ENCODE measurements at regions not wholly inside any gene's neighbourhood (a gene's known extent, or its start where the extent isn't known, plus 50 kb on each side); places are given as distances from the start of the nearest gene placed in this dataset.

DNA sequence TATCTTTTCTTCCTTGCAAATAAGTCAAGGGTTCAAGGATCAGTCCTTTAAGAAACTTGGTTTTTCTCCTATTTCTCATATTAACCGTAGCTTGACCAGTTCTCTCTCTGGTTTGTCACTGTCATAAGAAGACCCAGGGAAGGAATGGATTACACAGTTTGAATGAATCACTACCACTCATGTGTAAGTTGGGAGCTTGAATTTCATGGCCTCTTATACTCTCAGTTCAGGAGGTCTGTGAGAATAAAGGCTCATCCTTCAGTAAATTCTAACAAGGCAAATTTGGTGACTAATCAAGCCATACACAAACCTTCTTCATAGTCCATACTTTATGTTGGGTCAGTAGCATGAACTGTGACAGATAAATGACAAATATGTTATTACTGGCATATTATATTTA lies 323.1 kb upstream of the ACTBL2 start:
- POLR2A ChIA-PET: no interaction called here

DNA sequence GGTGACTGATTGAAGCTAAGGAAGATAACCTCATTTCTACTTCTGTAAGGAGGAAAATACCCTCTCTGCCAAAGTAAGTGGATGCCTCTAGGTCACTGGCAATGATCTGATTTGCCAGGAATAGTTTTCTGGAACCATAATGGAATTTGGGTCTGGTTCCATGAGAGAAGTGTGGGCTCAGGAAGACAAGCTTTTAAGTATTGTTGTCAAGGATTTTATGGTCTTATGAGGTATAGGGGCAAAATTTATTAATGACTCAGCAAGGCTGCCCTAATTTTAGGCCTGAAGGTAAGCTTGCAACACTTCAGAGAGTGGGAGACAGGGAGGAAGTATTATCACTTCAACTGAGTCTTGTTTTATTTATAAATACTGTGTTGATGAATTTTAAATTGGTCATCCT lies 322.6 kb upstream of the ACTBL2 start:
- DNase-seq (no peak), ATAC-seq (no peak)
- Mint-ChIP-seq H3K4me1 (ENCODE audit: low read depth) (no peaks in the 10 kb centered on the region), H3K9me3 (no peaks in the 10 kb centered on the region), H3K36me3 (ENCODE audit: low read depth) (no peaks in the 10 kb centered on the region), H3K27me3 (no peaks in the 10 kb centered on the region), H3K27ac (no peak overlapping the region), H3K4me3 (no peak overlapping the region)
- ChIA-PET CTCF (no interaction called here), POLR2A (no interaction called here)
- intact Hi-C loops (cut with micrococcal nuclease): no loop called here
- TF ChIP-seq, protein P1, sequence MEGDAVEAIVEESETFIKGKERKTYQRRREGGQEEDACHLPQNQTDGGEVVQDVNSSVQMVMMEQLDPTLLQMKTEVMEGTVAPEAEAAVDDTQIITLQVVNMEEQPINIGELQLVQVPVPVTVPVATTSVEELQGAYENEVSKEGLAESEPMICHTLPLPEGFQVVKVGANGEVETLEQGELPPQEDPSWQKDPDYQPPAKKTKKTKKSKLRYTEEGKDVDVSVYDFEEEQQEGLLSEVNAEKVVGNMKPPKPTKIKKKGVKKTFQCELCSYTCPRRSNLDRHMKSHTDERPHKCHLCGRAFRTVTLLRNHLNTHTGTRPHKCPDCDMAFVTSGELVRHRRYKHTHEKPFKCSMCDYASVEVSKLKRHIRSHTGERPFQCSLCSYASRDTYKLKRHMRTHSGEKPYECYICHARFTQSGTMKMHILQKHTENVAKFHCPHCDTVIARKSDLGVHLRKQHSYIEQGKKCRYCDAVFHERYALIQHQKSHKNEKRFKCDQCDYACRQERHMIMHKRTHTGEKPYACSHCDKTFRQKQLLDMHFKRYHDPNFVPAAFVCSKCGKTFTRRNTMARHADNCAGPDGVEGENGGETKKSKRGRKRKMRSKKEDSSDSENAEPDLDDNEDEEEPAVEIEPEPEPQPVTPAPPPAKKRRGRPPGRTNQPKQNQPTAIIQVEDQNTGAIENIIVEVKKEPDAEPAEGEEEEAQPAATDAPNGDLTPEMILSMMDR (IDR thresholded peaks at IDR 0.05): no peak

More for the DNA sequence above, 323.1 kb upstream of the ACTBL2 start:
- H3K27me3 Mint-ChIP-seq: no peaks in the 10 kb centered on the region
- no peaks in the 10 kb centered on the region for H3K4me1 Mint-ChIP-seq (ENCODE audit: low read depth)
- no peak for ATAC-seq
- CTCF ChIA-PET: no interaction called here
- no peak for DNase-seq
- TF ChIP-seq, protein P1 (IDR thresholded peaks at IDR 0.05): no peak
- H3K36me3 Mint-ChIP-seq (ENCODE audit: low read depth): no peaks in the 10 kb centered on the region
- H3K4me3 Mint-ChIP-seq: no peak overlapping the region
- intact Hi-C loops (cut with micrococcal nuclease): no loop called here
- no peaks in the 10 kb centered on the region for H3K9me3 Mint-ChIP-seq
- H3K27ac Mint-ChIP-seq: no peak overlapping the region

DNA sequence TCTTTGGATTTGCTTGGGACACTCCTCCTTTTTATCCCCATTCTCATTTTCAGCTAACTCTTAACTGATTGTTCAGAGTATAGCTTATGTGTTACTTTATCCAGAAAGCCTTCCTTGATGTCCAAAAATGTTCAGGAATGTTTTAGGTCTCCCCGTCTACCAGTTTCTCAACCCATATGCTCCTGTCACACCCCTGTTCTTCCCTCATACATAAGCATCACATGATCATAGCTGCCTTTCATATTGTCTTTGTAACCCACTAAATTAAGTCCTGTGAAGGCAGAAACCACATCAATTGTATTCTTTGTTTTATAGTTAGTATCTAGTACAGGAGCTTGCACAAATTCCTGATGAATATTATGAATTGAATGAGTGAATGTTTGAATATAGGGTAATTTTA lies 321.9 kb upstream of the ACTBL2 start:
- Mint-ChIP-seq H3K9me3 (no peaks in the 10 kb centered on the region), H3K36me3 (ENCODE audit: low read depth) (no peaks in the 10 kb centered on the region), H3K27me3 (no peaks in the 10 kb centered on the region), H3K27ac (no peak overlapping the region), H3K4me1 (ENCODE audit: low read depth) (no peaks in the 10 kb centered on the region), H3K4me3 (no peak overlapping the region)
- CTCF ChIA-PET: no interaction called here
- DNase-seq (no peak), ATAC-seq (no peak)
- intact Hi-C loops (cut with micrococcal nuclease): no loop called here
- TF ChIP-seq, protein P1 (IDR thresholded peaks at IDR 0.05): no peak
- POLR2A ChIA-PET: no interaction called here

DNA sequence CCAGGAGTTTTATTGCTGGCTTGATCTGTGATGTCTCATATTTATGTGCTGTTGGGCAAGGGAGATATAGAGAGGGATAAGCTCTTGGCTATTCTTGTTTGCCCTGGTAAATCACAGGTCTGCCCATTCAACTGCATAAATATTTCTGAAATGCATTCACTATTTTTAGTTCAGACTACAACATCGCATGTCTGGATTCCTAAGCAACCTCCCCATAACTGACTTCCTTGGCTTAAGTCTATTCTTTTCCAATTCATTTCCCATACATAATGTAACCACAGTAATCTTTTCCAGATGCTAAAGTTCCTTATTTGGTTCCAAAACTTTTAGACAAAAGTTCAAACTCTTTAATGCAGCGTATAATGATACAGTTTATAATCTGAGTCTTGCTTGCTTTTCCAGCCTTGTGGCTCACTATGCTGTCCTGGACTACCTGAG lies 321.4 kb upstream of the ACTBL2 start:
- ATAC-seq (no peak), DNase-seq (no peak)
- TF ChIP-seq, protein P1 (IDR thresholded peaks at IDR 0.05): no peak
- no peak overlapping the region for H3K27ac Mint-ChIP-seq
- H3K36me3 Mint-ChIP-seq (ENCODE audit: low read depth): no peaks in the 10 kb centered on the region
- CTCF ChIA-PET: no interaction called here
- intact Hi-C loops (cut with micrococcal nuclease): no loop called here
- H3K4me1 Mint-ChIP-seq (ENCODE audit: low read depth): no peaks in the 10 kb centered on the region
- H3K27me3 Mint-ChIP-seq: no peaks in the 10 kb centered on the region
- POLR2A ChIA-PET: no interaction called here
- no peaks in the 10 kb centered on the region for H3K9me3 Mint-ChIP-seq
- no peak overlapping the region for H3K4me3 Mint-ChIP-seq

DNA sequence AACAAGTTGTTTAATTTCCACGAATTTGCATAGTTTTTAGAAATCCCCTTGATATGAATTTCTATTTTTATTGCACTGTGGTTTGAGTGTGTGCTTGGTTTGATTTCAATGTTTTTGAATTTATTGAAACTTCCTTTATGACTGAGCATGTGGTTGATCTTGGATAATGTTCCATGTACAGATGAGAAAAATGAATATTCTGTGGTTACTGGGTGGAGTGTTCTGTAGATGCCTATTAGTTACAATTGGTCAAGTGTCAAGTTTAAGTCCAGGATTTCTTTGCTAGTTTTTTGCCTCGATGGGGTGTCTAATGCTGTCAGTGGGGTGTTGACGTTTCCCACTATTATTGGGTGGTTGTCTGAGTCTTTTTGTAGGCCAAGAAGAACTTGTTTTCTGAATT lies 319.5 kb upstream of the ACTBL2 start:
- ChIA-PET CTCF (interaction anchor here (1.6 kb wide), 1 partner anchor 13 kb away, joined by 3 read pairs; no protein-coding TSS in a partner anchor), POLR2A (no interaction called here)
- TF ChIP-seq, protein P1 (IDR thresholded peaks at IDR 0.05): no peak
- no peak for DNase-seq
- no peaks in the 10 kb centered on the region for H3K9me3 Mint-ChIP-seq
- no peak overlapping the region for H3K4me3 Mint-ChIP-seq
- H3K27me3 Mint-ChIP-seq: no peaks in the 10 kb centered on the region
- no peaks in the 10 kb centered on the region for H3K4me1 Mint-ChIP-seq (ENCODE audit: low read depth)
- intact Hi-C loops (cut with micrococcal nuclease): no loop called here
- H3K36me3 Mint-ChIP-seq (ENCODE audit: low read depth): no peaks in the 10 kb centered on the region
- no peak overlapping the region for H3K27ac Mint-ChIP-seq
- no peak for ATAC-seq
